Cardiac muscle cell (in vitro differentiated cells and primary cell): ENCODE measurements at regions not wholly inside any gene's neighbourhood (a gene's known extent, or its start where the extent isn't known, plus 50 kb on each side); places are given as distances from the start of the nearest gene placed in this dataset.

Experiments
- DNase-seq, 2 donors: peaks; one replicate each; pipeline versions ENCODE4 v3.0.0 to v3.0.0-alpha.2; 2010 to 2017; ENCODE audit warnings: low read depth in 1 of 2, low spot score in 1 of 2
- H3K27ac ChIP-seq: fragments of 200-600 bp; sonication (generic); 2 replicates; pipeline ENCODE4 v1.5.1; 2016
- H3K27me3 ChIP-seq: fragments of 200-600 bp; sonication (generic); 2 replicates; pipeline ENCODE4 v1.6.0; 2016; ENCODE audit warnings: control low read depth
- H3K36me3 ChIP-seq: fragments of 200-600 bp; sonication (generic); 2 replicates; pipeline ENCODE4 v1.5.1; 2016; ENCODE audit warnings: control low read depth
- H3K4me1 ChIP-seq: fragments of 200-600 bp; sonication (generic); 2 replicates; pipeline ENCODE4 v1.8.1; 2017; ENCODE audit warnings: low read depth, mild to moderate bottlenecking, mixed run types
- H3K4me3 ChIP-seq: fragments of 200-600 bp; sonication (generic); 2 replicates; pipeline ENCODE4 v1.5.1; 2016; ENCODE audit warnings: mild to moderate bottlenecking
- H3K9me3 ChIP-seq: fragments of 200-600 bp; sonication (generic); 2 replicates; pipeline ENCODE4 v1.5.1; 2017; ENCODE audit warnings: low read depth, mild to moderate bottlenecking, control low read depth
- CTCF ChIP-seq: IDR thresholded peaks from 2 replicates; pipeline ENCODE4 v1.5.1; 2012; ENCODE audit warnings: low read depth, mild to moderate bottlenecking, low read length

- Histone ChIP-seq H3K27ac (no peak overlapping the region), H3K27me3 (no peaks in the 10 kb centered on the region), H3K4me3 (no peak overlapping the region), H3K36me3 (no peaks in the 10 kb centered on the region), H3K4me1 (peaks cover 15% of the 10 kb centered on the region), H3K9me3 (peaks cover 5% of the 10 kb centered on the region)
- DNase-seq = no peak
- no peak for TF ChIP-seq CTCF
Measured at GRCh38 chr6:4384656-4385055, 249.3 kb upstream of the ECI2 start.

GRCh38 chr6:4383910-4384638, 248.7 kb upstream of the ECI2 start:
- Histone ChIP-seq H3K27ac (no peak overlapping the region), H3K36me3 (no peaks in the 10 kb centered on the region), H3K9me3 (peaks cover 5% of the 10 kb centered on the region), H3K4me3 (no peak overlapping the region), H3K4me1 (peaks cover 14% of the 10 kb centered on the region), H3K27me3 (no peaks in the 10 kb centered on the region)
- DNase-seq = no peak
- no peak for TF ChIP-seq CTCF

- H3K4me3 ChIP-seq = no peak overlapping the region
- peaks cover 5% of the 10 kb centered on the region for H3K9me3 ChIP-seq
- TF ChIP-seq CTCF = no peak
- H3K36me3 ChIP-seq = no peaks in the 10 kb centered on the region
- no peak for DNase-seq
- H3K4me1 ChIP-seq = peaks cover 18% of the 10 kb centered on the region
- H3K27me3 ChIP-seq = no peaks in the 10 kb centered on the region
- no peak overlapping the region for H3K27ac ChIP-seq
Measured at GRCh38 chr6:4382362-4382853, 247.0 kb upstream of the ECI2 start.

GRCh38 chr6:4381381-4381780, 246.0 kb upstream of the ECI2 start:
- Histone ChIP-seq H3K4me3 (no peak overlapping the region), H3K27me3 (no peaks in the 10 kb centered on the region), H3K36me3 (no peaks in the 10 kb centered on the region), H3K27ac (peak overlapping the region; percentile 63), H3K9me3 (peaks cover 5% of the 10 kb centered on the region), H3K4me1 (peaks cover 21% of the 10 kb centered on the region)
- peak in 1 of 2 donors; percentile 91 for DNase-seq
- TF ChIP-seq CTCF = no peak

GRCh38 chr6:4380881-4381281, 245.5 kb upstream of the ECI2 start:
- H3K4me1 ChIP-seq = peaks cover 21% of the 10 kb centered on the region
- DNase-seq = peak; percentile 54 to 75
- no peaks in the 10 kb centered on the region for H3K36me3 ChIP-seq
- peak overlapping the region; percentile 63 for H3K27ac ChIP-seq
- no peak for TF ChIP-seq CTCF
- no peaks in the 10 kb centered on the region for H3K27me3 ChIP-seq
- H3K4me3 ChIP-seq = no peak overlapping the region
- peaks cover 5% of the 10 kb centered on the region for H3K9me3 ChIP-seq
